ENCODE measurements at regions not wholly inside any gene's neighbourhood (a gene's known extent, or its start where the extent isn't known, plus 50 kb on each side); places are given as distances from the start of the nearest gene placed in this dataset.
"Not testable (repeated sequence)": the region's sequence is repeated elsewhere in the genome, so short reads cannot be mapped to it uniquely, and the experiment has no call there.

- H3K27ac ChIP-seq: no peak overlapping the region
- ChIA-PET POLR2A (ENCODE audit: low non-redundant PET) (no interaction called here), CTCF (interaction anchor here (0.6 kb wide), 1 partner anchor 20 kb away, joined by 3 read pairs; no protein-coding TSS in a partner anchor)
- no peak for DNase-seq (ENCODE audit: low spot score)
- TF ChIP-seq CTCF (conservative IDR thresholded peaks at IDR 0.05; ENCODE audit: low read depth): no peak
Measured at GRCh38 chr12:58106195-58106594, 164.8 kb downstream of the ATP23 start.

- ChIA-PET CTCF (no interaction called here), POLR2A (ENCODE audit: low non-redundant PET) (no interaction called here)
- TF ChIP-seq CTCF (conservative IDR thresholded peaks at IDR 0.05; ENCODE audit: low read depth): no peak
- DNase-seq (ENCODE audit: low spot score): no peak
- H3K27ac ChIP-seq: no peak overlapping the region
Measured at GRCh38 chr12:58117201-58117600, 175.8 kb downstream of the ATP23 start.

- POLR2A ChIA-PET (ENCODE audit: low non-redundant PET): no interaction called here
- no peak for TF ChIP-seq CTCF (conservative IDR thresholded peaks at IDR 0.05; ENCODE audit: low read depth)
- CTCF ChIA-PET: no interaction called here
- DNase-seq (ENCODE audit: low spot score): no peak
- no peak overlapping the region for H3K27ac ChIP-seq
Measured at GRCh38 chr12:58117667-58118066, 176.3 kb downstream of the ATP23 start.

GRCh38 chr12:58125761-58126160 lies 184.4 kb downstream of the ATP23 start:
- DNase-seq (ENCODE audit: low spot score); POLR2A ChIA-PET (ENCODE audit: low non-redundant PET); H3K27ac ChIP-seq: not testable (repeated sequence)
- CTCF ChIA-PET: interaction anchor here (0.5 to 0.6 kb wide), 2 partner anchors 19 to 132 kb away, joined by 3 read pairs; no protein-coding TSS in a partner anchor

- DNase-seq (ENCODE audit: low spot score): no peak
- ChIA-PET CTCF (interaction anchor here (0.5 to 0.7 kb wide), 2 partner anchors 20 to 137 kb away, joined by 3 read pairs; no protein-coding TSS in a partner anchor), POLR2A (ENCODE audit: low non-redundant PET) (no interaction called here)
- H3K27ac ChIP-seq: no peak overlapping the region
- TF ChIP-seq CTCF (conservative IDR thresholded peaks at IDR 0.05; ENCODE audit: low read depth): no peak
Measured at GRCh38 chr12:58131986-58132755, 190.8 kb downstream of the ATP23 start.

GRCh38 chr12:58138424-58138823 lies 197.1 kb downstream of the ATP23 start:
- ChIA-PET POLR2A (ENCODE audit: low non-redundant PET) (no interaction called here), CTCF (no interaction called here)
- TF ChIP-seq CTCF (conservative IDR thresholded peaks at IDR 0.05; ENCODE audit: low read depth): no peak
- H3K27ac ChIP-seq: no peak overlapping the region
- no peak for DNase-seq (ENCODE audit: low spot score)

GRCh38 chr12:58139894-58140293 lies 198.5 kb downstream of the ATP23 start:
- TF ChIP-seq CTCF (conservative IDR thresholded peaks at IDR 0.05; ENCODE audit: low read depth): no peak

More at GRCh38 chr12:58139894-58140293, 198.5 kb downstream of the ATP23 start:
- ChIA-PET CTCF (interaction anchor here (0.5 kb wide), 1 partner anchor 97 kb away, joined by 3 read pairs; no protein-coding TSS in a partner anchor), POLR2A (ENCODE audit: low non-redundant PET) (no interaction called here)
- DNase-seq (ENCODE audit: low spot score): no peak
- H3K27ac ChIP-seq: no peak overlapping the region

Data from RWPE1 (cell line).